ENCODE measurements at regions not wholly inside any gene's neighbourhood (a gene's known extent, or its start where the extent isn't known, plus 50 kb on each side); places are given as distances from the start of the nearest gene placed in this dataset.

- no peaks in the 10 kb centered on the region for H3K79me2 ChIP-seq (ENCODE audit: insufficient read depth, low read depth, low read length)
- H3K9me3 ChIP-seq (ENCODE audit: low read length): no peaks in the 10 kb centered on the region
- no peaks in the 10 kb centered on the region for H3K9me2 ChIP-seq (ENCODE audit: insufficient read depth, low read length)
- no peak overlapping the region for H3K4me3 ChIP-seq (ENCODE audit: low read depth, low read length, poor library complexity, severe bottlenecking)
- no TSS peak for BruUV-seq (replicated peaks)
- no peaks in the 10 kb centered on the region for H3K4me1 ChIP-seq (ENCODE audit: insufficient read depth, low read length, poor library complexity, severe bottlenecking)
- no peak overlapping the region for H3K27ac ChIP-seq (ENCODE audit: low read depth, low read length, poor library complexity, severe bottlenecking)
- no peaks in the 10 kb centered on the region for H4K20me1 ChIP-seq (ENCODE audit: insufficient read depth, low read length)
- H3K36me3 ChIP-seq (ENCODE audit: insufficient read depth, low read length): no peaks in the 10 kb centered on the region
- CTCF ChIA-PET (ENCODE audit: unreplicated experiment): no interaction called here
- intact Hi-C loops (cut with micrococcal nuclease; ENCODE audit: unreplicated experiment): no loop called here
- H3K4me2 ChIP-seq (ENCODE audit: low read length): no peak overlapping the region
- no peak overlapping the region for H2AFZ ChIP-seq (ENCODE audit: low read length)
- DNase-seq (ENCODE audit: low spot score): no peak
- no peak for TF ChIP-seq EZH2phosphoT487 (IDR thresholded peaks at IDR 0.05; ENCODE audit: borderline replicate concordance, low read depth, low read length)
- no peak for TF ChIP-seq CTCF (conservative IDR thresholded peaks at IDR 0.05; ENCODE audit: low read length)
- POLR2A ChIA-PET: no interaction called here
Observed at GRCh38 chr13:44234566-44234965, 139.1 kb upstream of the SERP2 start.

DNA sequence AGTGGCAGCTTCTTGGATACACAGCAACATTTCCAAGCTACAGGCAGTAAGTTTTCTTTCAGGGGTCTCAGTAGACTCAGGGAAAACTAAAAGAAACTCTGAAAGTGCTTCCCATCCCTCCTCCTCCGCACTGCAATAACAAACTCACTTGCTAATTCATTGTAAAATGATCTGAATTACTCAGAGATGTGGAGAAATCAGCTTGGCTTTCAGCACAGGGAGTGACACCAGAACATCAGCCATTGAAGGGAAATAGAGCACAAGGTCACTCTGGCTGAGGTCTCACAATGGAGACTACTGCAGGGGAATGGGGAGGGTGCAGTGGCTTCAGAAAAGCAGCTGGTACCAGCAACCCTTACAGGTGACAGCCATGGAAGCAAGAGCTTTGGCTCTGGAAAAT is 137.3 kb upstream of the SERP2 start:
- CTCF ChIA-PET (ENCODE audit: unreplicated experiment): no interaction called here
- Histone ChIP-seq H3K27ac (ENCODE audit: low read depth, low read length, poor library complexity, severe bottlenecking) (no peak overlapping the region), H3K9me2 (ENCODE audit: insufficient read depth, low read length) (no peaks in the 10 kb centered on the region), H3K9me3 (ENCODE audit: low read length) (no peaks in the 10 kb centered on the region), H2AFZ (ENCODE audit: low read length) (no peak overlapping the region), H3K36me3 (ENCODE audit: insufficient read depth, low read length) (no peaks in the 10 kb centered on the region), H4K20me1 (ENCODE audit: insufficient read depth, low read length) (no peaks in the 10 kb centered on the region), H3K4me3 (ENCODE audit: low read depth, low read length, poor library complexity, severe bottlenecking) (no peak overlapping the region), H3K4me2 (ENCODE audit: low read length) (no peak overlapping the region), H3K79me2 (ENCODE audit: insufficient read depth, low read depth, low read length) (no peaks in the 10 kb centered on the region), H3K4me1 (ENCODE audit: insufficient read depth, low read length, poor library complexity, severe bottlenecking) (peaks cover 5% of the 10 kb centered on the region)
- DNase-seq (ENCODE audit: low spot score): no peak
- BruUV-seq (replicated peaks): no TSS peak
- POLR2A ChIA-PET: no interaction called here
- TF ChIP-seq EZH2phosphoT487 (IDR thresholded peaks at IDR 0.05; ENCODE audit: borderline replicate concordance, low read depth, low read length): no peak
- no peak for TF ChIP-seq CTCF (conservative IDR thresholded peaks at IDR 0.05; ENCODE audit: low read length)
- intact Hi-C loops (cut with micrococcal nuclease; ENCODE audit: unreplicated experiment): no loop called here

GRCh38 chr13:44236801-44237207 is 136.8 kb upstream of the SERP2 start:
- DNase-seq (ENCODE audit: low spot score): no peak
- H3K9me3 ChIP-seq (ENCODE audit: low read length): no peaks in the 10 kb centered on the region
- peaks cover 9% of the 10 kb centered on the region for H3K4me1 ChIP-seq (ENCODE audit: insufficient read depth, low read length, poor library complexity, severe bottlenecking)
- BruUV-seq (replicated peaks): no TSS peak
- TF ChIP-seq CTCF (conservative IDR thresholded peaks at IDR 0.05; ENCODE audit: low read length): no peak
- no peak for TF ChIP-seq EZH2phosphoT487 (IDR thresholded peaks at IDR 0.05; ENCODE audit: borderline replicate concordance, low read depth, low read length)
- no peaks in the 10 kb centered on the region for H4K20me1 ChIP-seq (ENCODE audit: insufficient read depth, low read length)
- H3K79me2 ChIP-seq (ENCODE audit: insufficient read depth, low read depth, low read length): no peaks in the 10 kb centered on the region
- H2AFZ ChIP-seq (ENCODE audit: low read length): no peak overlapping the region
- H3K36me3 ChIP-seq (ENCODE audit: insufficient read depth, low read length): no peaks in the 10 kb centered on the region
- no peak overlapping the region for H3K27ac ChIP-seq (ENCODE audit: low read depth, low read length, poor library complexity, severe bottlenecking)
- POLR2A ChIA-PET: interaction anchor here (0.9 kb wide), 1 partner anchor 31 kb away, joined by 3 read pairs; no protein-coding TSS in a partner anchor
- no peak overlapping the region for H3K4me2 ChIP-seq (ENCODE audit: low read length)
- intact Hi-C loops (cut with micrococcal nuclease; ENCODE audit: unreplicated experiment): no loop called here
- H3K4me3 ChIP-seq (ENCODE audit: low read depth, low read length, poor library complexity, severe bottlenecking): no peak overlapping the region
- CTCF ChIA-PET (ENCODE audit: unreplicated experiment): no interaction called here
- H3K9me2 ChIP-seq (ENCODE audit: insufficient read depth, low read length): no peaks in the 10 kb centered on the region

All from OCI-LY7 (cell line).